Fibroblast of peridontal ligament (primary cell): ENCODE measurements at regions not wholly inside any gene's neighbourhood (a gene's known extent, or its start where the extent isn't known, plus 50 kb on each side); places are given as distances from the start of the nearest gene placed in this dataset.

Experiments
- DNase-seq: peaks from one replicate; pipeline ENCODE4 v3.0.0-alpha.2; 2010; ENCODE audit errors: extremely low read depth

GRCh38 chrX:117215683-117216082 lies 752.9 kb upstream of the CT83 start:
- no peak for DNase-seq

- DNase-seq = no peak
Measured at GRCh38 chrX:117196481-117196880, 733.7 kb upstream of the CT83 start.

- DNase-seq = no peak
Measured at GRCh38 chrX:117147249-117147648, 684.5 kb upstream of the CT83 start.

GRCh38 chrX:117138070-117138469 lies 675.3 kb upstream of the CT83 start:
- no peak for DNase-seq

GRCh38 chrX:117134983-117135382 lies 672.2 kb upstream of the CT83 start:
- DNase-seq = no peak

- no peak for DNase-seq
Measured at GRCh38 chrX:117120700-117121099, 657.9 kb upstream of the CT83 start.

GRCh38 chrX:117096528-117096927 lies 633.8 kb upstream of the CT83 start:
- DNase-seq = no peak

GRCh38 chrX:117095393-117095792 lies 632.6 kb upstream of the CT83 start:
- DNase-seq = no peak

GRCh38 chrX:117094149-117094548 lies 631.4 kb upstream of the CT83 start:
- DNase-seq = no peak

GRCh38 chrX:117093319-117093718 lies 630.5 kb upstream of the CT83 start:
- DNase-seq = no peak

GRCh38 chrX:117092641-117093040 lies 629.9 kb upstream of the CT83 start:
- DNase-seq = no peak

- no peak for DNase-seq
Measured at GRCh38 chrX:117063224-117063623, 600.4 kb upstream of the CT83 start.

- DNase-seq = no peak
Measured at GRCh38 chrX:117059848-117060247, 597.1 kb upstream of the CT83 start.

- no peak for DNase-seq
Measured at GRCh38 chrX:117053260-117053659, 590.5 kb upstream of the CT83 start.

GRCh38 chrX:117038918-117039440 lies 576.2 kb upstream of the CT83 start:
- DNase-seq = no peak

- no peak for DNase-seq
Measured at GRCh38 chrX:117010243-117010642, 547.5 kb upstream of the CT83 start.

- DNase-seq = no peak
Measured at GRCh38 chrX:117002981-117003380, 540.2 kb upstream of the CT83 start.

GRCh38 chrX:116975517-116975916 lies 512.7 kb upstream of the CT83 start:
- no peak for DNase-seq

- no peak for DNase-seq
Measured at GRCh38 chrX:116972362-116972761, 509.6 kb upstream of the CT83 start.

GRCh38 chrX:116961872-116962582 lies 499.3 kb upstream of the CT83 start:
- DNase-seq = no peak

GRCh38 chrX:116930311-116930710 lies 467.5 kb upstream of the CT83 start:
- no peak for DNase-seq

GRCh38 chrX:116897526-116897925 lies 434.8 kb upstream of the CT83 start:
- no peak for DNase-seq

- no peak for DNase-seq
Measured at GRCh38 chrX:116881961-116882360, 419.2 kb upstream of the CT83 start.

GRCh38 chrX:116873671-116874070 lies 410.9 kb upstream of the CT83 start:
- peak; percentile 5 for DNase-seq
